Hepatocyte (in vitro differentiated cells): ENCODE measurements at regions not wholly inside any gene's neighbourhood (a gene's known extent, or its start where the extent isn't known, plus 50 kb on each side); places are given as distances from the start of the nearest gene placed in this dataset.

Experiments
- DNase-seq: peaks from one replicate; pipeline ENCODE4 v3.0.0-alpha.2; 2016; ENCODE audit warnings: low spot score
- H2AFZ ChIP-seq: fragments of 200-600 bp; sonication (generic); 2 replicates; pipeline ENCODE4 v1.6.0; 2016; ENCODE audit warnings: antibody characterized with exemption, mild to moderate bottlenecking
- H3K27ac ChIP-seq: fragments of 200-600 bp; sonication (generic); 2 replicates; pipeline ENCODE4 v1.5.1; 2016; ENCODE audit warnings: mild to moderate bottlenecking
- H3K27me3 ChIP-seq: fragments of 200-600 bp; sonication (generic); 2 replicates; pipeline ENCODE4 v1.6.1; 2016
- H3K36me3 ChIP-seq: fragments of 200-600 bp; sonication (generic); replicated peaks from 2 replicates; pipeline ENCODE4 v1.5.1; 2016; ENCODE audit warnings: low read depth; ENCODE audit not compliant: insufficient read depth
- H3K4me1 ChIP-seq: fragments of 200-600 bp; sonication (generic); 2 replicates; pipeline ENCODE4 v1.5.1; 2016; ENCODE audit warnings: mild to moderate bottlenecking, moderate library complexity; ENCODE audit not compliant: insufficient read depth
- H3K4me2 ChIP-seq: fragments of 200-600 bp; sonication (generic); 2 replicates; pipeline ENCODE4 v1.6.0; 2016
- H3K4me3 ChIP-seq: fragments of 200-600 bp; sonication (generic); 2 replicates; pipeline ENCODE4 v1.5.1; 2016; ENCODE audit warnings: mild to moderate bottlenecking
- H3K79me2 ChIP-seq: fragments of 200-600 bp; sonication (generic); 2 replicates; pipeline ENCODE4 v1.6.0; 2017; ENCODE audit warnings: mild to moderate bottlenecking
- H3K9me2 ChIP-seq: fragments of 200-600 bp; sonication (generic); replicated peaks from 2 replicates; pipeline ENCODE4 v1.6.0; 2017; ENCODE audit warnings: mild to moderate bottlenecking; ENCODE audit not compliant: insufficient read depth
- H3K9me3 ChIP-seq: fragments of 200-600 bp; sonication (generic); 2 replicates; pipeline ENCODE4 v1.5.1; 2016; ENCODE audit warnings: low read depth, mild to moderate bottlenecking
- H4K20me1 ChIP-seq: fragments of 200-600 bp; sonication (generic); 2 replicates; pipeline ENCODE4 v1.6.0; 2016; ENCODE audit warnings: mild to moderate bottlenecking; ENCODE audit not compliant: insufficient read depth, poor library complexity, severe bottlenecking
- CTCF ChIP-seq: fragments of 200-600 bp; sonication (generic); IDR thresholded peaks from 2 replicates; pipeline ENCODE4 v1.5.1; 2016; ENCODE audit warnings: antibody characterized with exemption, mild to moderate bottlenecking; ENCODE audit not compliant: poor library complexity
- EZH2 ChIP-seq: fragments of 200-600 bp; sonication (generic); IDR thresholded peaks from 2 replicates; pipeline ENCODE4 v1.6.1; 2016; ENCODE audit warnings: antibody characterized with exemption, mild to moderate bottlenecking, borderline replicate concordance
- EZH2phosphoT487 ChIP-seq: fragments of 200-600 bp; sonication (generic); IDR thresholded peaks from one replicate; pipeline ENCODE4 v1.6.1; 2018; ENCODE audit warnings: antibody characterized with exemption, mild to moderate bottlenecking, low read depth, moderate library complexity; ENCODE audit not compliant: unreplicated experiment, severe bottlenecking
- WGBS: methylation state at CpG from one replicate; pipeline ENCODE4 v1.1.6; 2016; ENCODE audit warnings: low lambda C conversion rate; ENCODE audit errors: missing lambda C conversion rate; 5-methylcytosine and 5-hydroxymethylcytosine counted together

- H3K79me2 ChIP-seq: no peaks in the 10 kb centered on the region
- H3K9me3 ChIP-seq: no peaks in the 10 kb centered on the region
- no peaks in the 10 kb centered on the region for H3K9me2 ChIP-seq
- 83% methylated on average over 7 of the region's 7 CpGs for WGBS
- no peak overlapping the region for H3K4me2 ChIP-seq
- H3K36me3 ChIP-seq: no peaks in the 10 kb centered on the region
- no peak overlapping the region for H2AFZ ChIP-seq
- DNase-seq: no peak
- H3K4me1 ChIP-seq: no peaks in the 10 kb centered on the region
- H3K4me3 ChIP-seq: no peak overlapping the region
- H3K27me3 ChIP-seq: no peaks in the 10 kb centered on the region
- H3K27ac ChIP-seq: no peak overlapping the region
- no peaks in the 10 kb centered on the region for H4K20me1 ChIP-seq
- TF ChIP-seq CTCF: no peak
- no peak for TF ChIP-seq EZH2
- no peak for TF ChIP-seq EZH2phosphoT487
These were observed 548.8 kb upstream of the PKN2 start for GRCh38 chr1:88134983-88135921.

- 73% methylated on average over 4 of the region's 4 CpGs for whole genome bisulfite sequencing
- Histone ChIP-seq H3K79me2 (no peaks in the 10 kb centered on the region), H3K27ac (no peak overlapping the region), H3K4me1 (no peaks in the 10 kb centered on the region), H3K4me3 (no peak overlapping the region), H3K9me3 (no peaks in the 10 kb centered on the region), H3K36me3 (no peaks in the 10 kb centered on the region), H4K20me1 (no peaks in the 10 kb centered on the region), H3K9me2 (no peaks in the 10 kb centered on the region), H3K4me2 (no peak overlapping the region), H2AFZ (no peak overlapping the region), H3K27me3 (no peaks in the 10 kb centered on the region)
- no peak for TF ChIP-seq EZH2
- no peak for TF ChIP-seq CTCF
- no peak for TF ChIP-seq EZH2phosphoT487
- no peak for DNase-seq
These were observed 544.4 kb upstream of the PKN2 start for GRCh38 chr1:88139633-88140032.

DNA sequence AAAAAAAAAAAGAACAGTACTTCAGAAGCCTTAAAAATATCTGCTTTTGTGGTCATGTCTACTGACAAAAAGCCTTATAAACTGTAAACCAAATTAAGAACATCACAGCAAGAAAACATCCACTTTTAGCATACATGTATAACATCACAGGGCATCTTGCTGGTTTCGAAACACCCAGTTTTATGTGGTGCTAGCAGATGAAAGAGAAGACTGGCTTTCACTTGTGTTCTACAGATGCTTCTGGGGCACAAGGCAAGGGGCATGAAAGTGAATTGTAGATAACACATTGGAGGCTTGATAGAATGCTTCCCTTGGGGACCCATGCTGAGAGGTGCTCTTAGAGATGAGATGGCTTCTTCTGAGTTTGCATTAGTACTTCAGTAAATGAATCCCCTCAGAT is 543.7 kb upstream of the PKN2 start:
- no peak overlapping the region for H2AFZ ChIP-seq
- WGBS: 80% methylated on average over 1 of the region's 1 CpG
- TF ChIP-seq CTCF (no peak), EZH2 (no peak), EZH2phosphoT487 (no peak)

More for the DNA sequence above, 543.7 kb upstream of the PKN2 start:
- Histone ChIP-seq H3K79me2 (no peaks in the 10 kb centered on the region), H3K9me3 (no peaks in the 10 kb centered on the region), H3K4me1 (no peaks in the 10 kb centered on the region), H3K4me3 (no peak overlapping the region), H3K27me3 (no peaks in the 10 kb centered on the region), H3K27ac (no peak overlapping the region), H4K20me1 (no peaks in the 10 kb centered on the region), H3K9me2 (no peaks in the 10 kb centered on the region), H3K36me3 (no peaks in the 10 kb centered on the region), H3K4me2 (no peak overlapping the region)
- DNase-seq: no peak
